D721Med (cell line): ENCODE measurements at regions not wholly inside any gene's neighbourhood (a gene's known extent, or its start where the extent isn't known, plus 50 kb on each side); places are given as distances from the start of the nearest gene placed in this dataset.
A peak's percentile ranks its signal among the peaks of the same experiment; 100 is the strongest.

Source experiments
- DNase-seq: peaks from one replicate; pipeline ENCODE4 v3.0.0; 2011; ENCODE audit warnings: low spot score; ENCODE audit not compliant: insufficient read length
- FAIRE-seq: peaks from 2 replicates; lab custom pipeline; 2011; peaks lifted over from hg19 to GRCh38; lab: Jason Lieb, UNC
- CTCF ChIP-seq: IDR thresholded peaks from 2 replicates; pipeline ENCODE4 v1.5.1; 2012; ENCODE audit warnings: mild to moderate bottlenecking, control low read depth; ENCODE audit not compliant: insufficient read depth; ENCODE audit errors: missing control alignments

GRCh38 chr5:130974021-130974683 is 190.9 kb downstream of the HINT1 start:
- no peak for DNase-seq
- FAIRE-seq: peak; percentile 74
- no peak for TF ChIP-seq CTCF

GRCh38 chr5:130966990-130967525 is 198.0 kb downstream of the HINT1 start:
- DNase-seq: no peak
- no peak for TF ChIP-seq CTCF
- peak; percentile 96 for FAIRE-seq

GRCh38 chr5:130965920-130966319 is 199.1 kb downstream of the HINT1 start:
- FAIRE-seq (no peak), DNase-seq (no peak)
- TF ChIP-seq CTCF: no peak

GRCh38 chr5:130965360-130965759 is 199.7 kb downstream of the HINT1 start:
- peak; percentile 35 for FAIRE-seq
- TF ChIP-seq CTCF: no peak
- DNase-seq: no peak

GRCh38 chr5:130964231-130965202 is 200.5 kb downstream of the HINT1 start:
- TF ChIP-seq CTCF: no peak
- FAIRE-seq (no peak), DNase-seq (no peak)

- FAIRE-seq: no peak
- no peak for TF ChIP-seq CTCF
- DNase-seq: no peak
These were observed 201.3 kb downstream of the HINT1 start for GRCh38 chr5:130963798-130964197.
